GM19240 (cell line): ENCODE measurements at regions not wholly inside any gene's neighbourhood (a gene's known extent, or its start where the extent isn't known, plus 50 kb on each side); places are given as distances from the start of the nearest gene placed in this dataset.

Source experiments
- DNase-seq: peaks from one replicate; pipeline ENCODE4 v3.0.0; 2011; ENCODE audit warnings: low spot score; ENCODE audit not compliant: insufficient read length

- DNase-seq: no peak
Measured at GRCh38 chr14:51307551-51307950, 67.5 kb downstream of the TMX1 start.

- DNase-seq: no peak
Measured at GRCh38 chr14:51308866-51309265, 68.8 kb downstream of the TMX1 start.

- no peak for DNase-seq
Measured at GRCh38 chr14:51310505-51310944, 70.5 kb downstream of the TMX1 start.

- no peak for DNase-seq
Measured at GRCh38 chr14:51314321-51315015, 74.4 kb downstream of the TMX1 start.

- no peak for DNase-seq
Measured at GRCh38 chr14:51317373-51317772, 77.3 kb downstream of the TMX1 start.

- DNase-seq: no peak
Measured at GRCh38 chr14:51318813-51319597, 79.0 kb downstream of the TMX1 start.

GRCh38 chr14:51321036-51321435 lies 81.0 kb downstream of the TMX1 start:
- DNase-seq: no peak

- DNase-seq: no peak
Measured at GRCh38 chr14:51323492-51323891, 83.4 kb downstream of the TMX1 start.

- DNase-seq: no peak
Measured at GRCh38 chr14:51327376-51327775, 87.3 kb downstream of the TMX1 start.

- DNase-seq: no peak
Measured at GRCh38 chr14:51328064-51328771, 88.2 kb downstream of the TMX1 start.

- no peak for DNase-seq
Measured at GRCh38 chr14:51328772-51329353, 88.8 kb downstream of the TMX1 start.

GRCh38 chr14:51331486-51332367 lies 91.7 kb downstream of the TMX1 start:
- DNase-seq: no peak

- no peak for DNase-seq
Measured at GRCh38 chr14:51333299-51333698, 93.3 kb downstream of the TMX1 start.

- DNase-seq: no peak
Measured at GRCh38 chr14:51333901-51334521, 94.0 kb downstream of the TMX1 start.

GRCh38 chr14:51334566-51334965 lies 94.5 kb downstream of the TMX1 start:
- DNase-seq: no peak

GRCh38 chr14:51335531-51335930 lies 95.5 kb downstream of the TMX1 start:
- DNase-seq: no peak

- DNase-seq: no peak
Measured at GRCh38 chr14:51335961-51336723, 96.1 kb downstream of the TMX1 start.

- DNase-seq: no peak
Measured at GRCh38 chr14:51336734-51337133, 96.7 kb downstream of the TMX1 start.

GRCh38 chr14:51337520-51337919 lies 97.5 kb downstream of the TMX1 start:
- DNase-seq: no peak

GRCh38 chr14:51341338-51341737 lies 101.3 kb downstream of the TMX1 start:
- DNase-seq: no peak
